ENCODE measurements at regions not wholly inside any gene's neighbourhood (a gene's known extent, or its start where the extent isn't known, plus 50 kb on each side); places are given as distances from the start of the nearest gene placed in this dataset.

- H3K27ac ChIP-seq: no peak overlapping the region
- TF ChIP-seq CTCF (conservative IDR thresholded peaks at IDR 0.05): no peak
Observed at GRCh38 chr1:239686386-239686785, 300.0 kb downstream of the CHRM3 start.

GRCh38 chr1:239696317-239696716 lies 309.9 kb downstream of the CHRM3 start:
- no peak overlapping the region for H3K27ac ChIP-seq
- no peak for TF ChIP-seq CTCF (conservative IDR thresholded peaks at IDR 0.05)

DNA sequence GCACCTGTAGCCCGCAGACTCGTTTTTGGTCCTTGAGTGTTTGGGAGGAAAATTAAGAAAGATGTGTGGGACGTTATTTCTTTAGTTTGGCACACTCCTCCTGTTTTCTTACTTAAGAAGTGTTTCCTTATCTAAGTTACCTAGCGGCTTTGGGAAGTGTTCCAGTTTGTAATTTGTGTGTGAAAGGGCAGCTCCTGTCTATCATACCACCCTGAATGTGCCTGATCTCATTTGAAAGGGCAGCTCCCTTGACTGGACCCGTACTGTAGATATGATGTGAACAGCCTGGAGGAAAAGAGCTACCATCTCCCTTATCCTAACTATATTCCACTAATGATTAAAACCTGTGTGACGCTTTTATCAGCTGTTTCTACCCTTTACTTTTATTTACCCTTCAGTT lies 314.3 kb downstream of the CHRM3 start:
- H3K27ac ChIP-seq: no peak overlapping the region
- TF ChIP-seq CTCF (conservative IDR thresholded peaks at IDR 0.05): no peak

- H3K27ac ChIP-seq: no peak overlapping the region
- no peak for TF ChIP-seq CTCF (conservative IDR thresholded peaks at IDR 0.05)
Observed at GRCh38 chr1:239703075-239703474, 316.7 kb downstream of the CHRM3 start.

- no peak overlapping the region for H3K27ac ChIP-seq
- TF ChIP-seq CTCF (conservative IDR thresholded peaks at IDR 0.05): no peak
Observed at GRCh38 chr1:239706245-239706892, 320.0 kb downstream of the CHRM3 start.

DNA sequence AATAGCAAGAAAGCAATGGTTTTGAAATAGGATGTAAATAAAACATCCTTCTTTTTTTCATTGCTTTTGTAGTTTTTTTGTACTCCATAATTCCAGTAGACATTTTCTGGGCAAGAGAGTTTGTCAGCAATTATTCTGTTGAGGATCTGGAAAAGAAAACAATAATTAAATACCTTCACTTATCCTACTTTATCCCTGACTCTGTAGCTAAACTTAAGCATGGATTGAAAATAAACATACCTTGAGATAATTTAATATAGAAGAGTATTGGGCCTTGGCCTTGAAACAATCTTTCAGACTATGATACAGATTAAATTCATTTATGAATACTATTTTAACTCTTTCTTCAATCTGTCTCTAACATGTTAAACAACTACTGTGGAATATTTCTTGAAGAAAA lies 321.2 kb downstream of the CHRM3 start:
- TF ChIP-seq CTCF (conservative IDR thresholded peaks at IDR 0.05): no peak
- H3K27ac ChIP-seq: no peak overlapping the region

- H3K27ac ChIP-seq: no peak overlapping the region
- TF ChIP-seq CTCF (conservative IDR thresholded peaks at IDR 0.05): no peak
Observed at GRCh38 chr1:239708622-239709021, 322.3 kb downstream of the CHRM3 start.
